NCI-H2171 treated with DMSO at 0.1 percent for 48 hours (cell line): ENCODE measurements at regions not wholly inside any gene's neighbourhood (a gene's known extent, or its start where the extent isn't known, plus 50 kb on each side); places are given as distances from the start of the nearest gene placed in this dataset.

Source experiments
- DNase-seq: peaks from one replicate; lab custom pipeline; 2025; lab: John Stamatoyannopoulos, UW

DNA sequence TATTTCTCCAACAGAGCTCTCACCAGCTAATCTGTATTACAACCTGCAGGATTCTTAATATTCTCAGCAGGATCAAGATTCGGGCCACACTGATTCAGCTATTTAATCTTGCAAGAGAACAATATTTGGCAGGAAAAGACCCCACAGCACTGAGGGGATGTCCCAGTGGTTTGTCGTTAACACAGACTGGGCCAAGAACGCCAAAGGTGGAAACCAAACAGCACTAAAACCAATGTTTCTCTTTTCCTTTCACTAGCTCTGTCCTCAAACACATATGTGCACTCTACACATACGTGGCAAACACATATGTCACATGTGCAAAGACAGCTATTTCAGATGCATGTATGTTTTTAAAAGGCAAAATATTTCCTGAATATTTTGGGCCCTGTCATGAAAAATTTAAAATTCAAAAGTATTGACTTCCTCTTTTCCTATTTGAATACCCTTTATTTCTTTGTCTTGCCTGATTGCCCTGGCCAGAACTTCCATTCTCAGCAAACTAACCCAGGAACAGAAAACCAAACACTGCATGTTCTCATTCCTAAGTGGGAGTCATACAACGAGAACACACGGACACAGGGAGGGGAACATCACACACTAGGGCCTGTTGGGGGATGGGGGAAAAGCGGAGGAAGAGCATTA, 51.7 kb upstream of the NEBL start:
- no peak for DNase-seq
